HFFc6 (cell line): ENCODE measurements at regions not wholly inside any gene's neighbourhood (a gene's known extent, or its start where the extent isn't known, plus 50 kb on each side); places are given as distances from the start of the nearest gene placed in this dataset.

Experiments
- DNase-seq: peaks from one replicate; pipeline ENCODE4 v3.0.0-alpha.2; 2018
- H3K27ac Mint-ChIP-seq: 2 replicates; pipeline ENCODE4 v1.8.0; 2020; ENCODE audit warnings: mild to moderate bottlenecking, mixed read lengths
- H3K27me3 Mint-ChIP-seq: 2 replicates; pipeline ENCODE4 v1.8.0; 2021; ENCODE audit warnings: mild to moderate bottlenecking, moderate library complexity, mixed read lengths; ENCODE audit not compliant: insufficient read depth
- H3K36me3 Mint-ChIP-seq: 2 replicates; pipeline ENCODE4 v1.8.0; 2021; ENCODE audit warnings: low read depth, mixed read lengths
- H3K4me1 Mint-ChIP-seq: 2 replicates; pipeline ENCODE4 v1.8.0; 2020; ENCODE audit warnings: low read depth, mixed read lengths
- H3K4me3 Mint-ChIP-seq: 2 replicates; pipeline ENCODE4 v1.8.0; 2020; ENCODE audit warnings: mild to moderate bottlenecking, moderate library complexity, mixed read lengths
- H3K9me3 Mint-ChIP-seq: 2 replicates; pipeline ENCODE4 v1.8.0; 2020; ENCODE audit warnings: mild to moderate bottlenecking, mixed read lengths
- CTCF ChIP-seq: fragments of 200-600 bp; sonication (generic); IDR thresholded peaks from 2 replicates; pipeline ENCODE4 v1.5.0; 2021; ENCODE audit warnings: antibody characterized with exemption, mild to moderate bottlenecking

DNA sequence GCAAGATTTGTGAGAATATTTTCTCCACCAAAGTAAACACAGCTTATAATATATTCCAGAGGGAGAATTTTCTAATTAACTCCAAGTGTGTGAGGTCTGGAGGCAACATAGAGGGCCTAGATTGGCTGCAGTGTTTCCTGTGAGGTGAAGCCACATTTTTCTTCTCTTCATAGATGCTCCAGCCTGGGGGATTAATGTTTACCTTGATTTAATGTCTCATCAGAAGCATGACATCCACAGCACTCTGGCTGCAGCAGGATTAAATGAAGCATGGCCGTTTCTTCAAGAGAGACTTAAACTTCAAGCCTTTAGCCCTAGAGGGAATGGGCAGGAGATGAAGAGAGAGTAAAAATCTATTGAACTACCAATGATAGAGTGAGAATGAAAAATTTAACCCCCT lies 137.9 kb upstream of the ZBTB20 start:
- Mint-ChIP-seq H3K27ac (no peak overlapping the region), H3K27me3 (no peaks in the 10 kb centered on the region; the same call in 1 of the 2 replicates), H3K4me1 (peaks cover 5% of the 10 kb centered on the region; the same call in 1 of the 2 replicates), H3K4me3 (no peak overlapping the region), H3K9me3 (no peaks in the 10 kb centered on the region), H3K36me3 (no peaks in the 10 kb centered on the region)
- no peak for TF ChIP-seq CTCF
- DNase-seq = no peak

DNA sequence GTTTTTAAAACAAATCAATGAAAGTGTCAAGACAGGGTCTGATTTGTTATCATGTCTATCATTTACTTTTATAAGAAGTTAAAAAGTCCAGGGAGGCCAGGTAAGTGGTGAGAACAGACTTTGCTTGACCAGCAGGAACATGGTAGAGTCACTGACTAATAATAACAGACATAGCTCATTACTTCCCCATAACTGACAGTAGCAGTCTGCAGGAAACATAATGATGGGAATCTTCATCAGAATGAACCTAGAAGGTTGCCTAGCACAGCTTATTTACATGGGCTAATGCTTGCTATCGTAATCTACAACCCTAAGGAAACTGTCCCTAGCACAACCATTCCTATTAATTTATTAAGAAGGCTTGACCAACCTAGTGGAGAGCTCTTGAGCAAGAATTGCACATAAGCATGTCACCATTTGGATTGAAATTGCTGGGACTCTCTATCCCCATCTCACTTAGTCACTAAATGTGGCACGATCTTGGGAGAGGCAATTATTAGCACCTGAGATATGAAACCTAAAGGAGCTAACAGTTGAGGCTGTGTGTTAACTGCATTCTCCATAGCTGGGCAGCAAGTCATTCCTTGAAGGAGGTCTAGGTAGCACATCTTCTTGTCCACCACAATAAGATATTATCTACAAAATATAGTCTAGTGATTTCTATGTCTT lies 139.6 kb upstream of the ZBTB20 start:
- Mint-ChIP-seq H3K27ac (no peak overlapping the region), H3K9me3 (no peaks in the 10 kb centered on the region), H3K36me3 (no peaks in the 10 kb centered on the region), H3K27me3 (no peaks in the 10 kb centered on the region; the same call in 1 of the 2 replicates), H3K4me1 (no peaks in the 10 kb centered on the region), H3K4me3 (no peak overlapping the region)
- no peak for TF ChIP-seq CTCF
- DNase-seq = no peak

DNA sequence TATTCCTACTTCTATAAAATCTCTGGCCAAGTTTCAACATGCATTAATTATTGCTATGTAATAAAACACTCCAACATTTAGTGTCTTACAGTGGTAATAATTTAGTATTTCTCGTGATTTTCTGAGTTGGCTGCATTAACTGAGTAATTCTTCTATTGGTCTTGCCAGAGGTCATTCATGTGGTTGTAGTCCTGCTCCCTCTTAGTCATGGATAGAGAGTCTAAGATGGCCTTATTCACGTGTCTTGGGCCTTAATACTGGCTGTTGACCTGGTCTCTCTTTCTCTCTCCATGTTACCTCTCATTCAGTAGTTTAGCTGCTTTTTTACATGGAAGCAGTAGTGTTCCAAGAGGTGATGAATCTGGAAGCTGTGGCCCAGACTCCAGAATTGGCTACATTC lies 140.1 kb upstream of the ZBTB20 start:
- Mint-ChIP-seq H3K27me3 (no peaks in the 10 kb centered on the region; the same call in 1 of the 2 replicates), H3K27ac (no peak overlapping the region), H3K4me1 (no peaks in the 10 kb centered on the region), H3K9me3 (no peaks in the 10 kb centered on the region), H3K36me3 (no peaks in the 10 kb centered on the region), H3K4me3 (no peak overlapping the region)
- no peak for TF ChIP-seq CTCF
- DNase-seq = no peak

DNA sequence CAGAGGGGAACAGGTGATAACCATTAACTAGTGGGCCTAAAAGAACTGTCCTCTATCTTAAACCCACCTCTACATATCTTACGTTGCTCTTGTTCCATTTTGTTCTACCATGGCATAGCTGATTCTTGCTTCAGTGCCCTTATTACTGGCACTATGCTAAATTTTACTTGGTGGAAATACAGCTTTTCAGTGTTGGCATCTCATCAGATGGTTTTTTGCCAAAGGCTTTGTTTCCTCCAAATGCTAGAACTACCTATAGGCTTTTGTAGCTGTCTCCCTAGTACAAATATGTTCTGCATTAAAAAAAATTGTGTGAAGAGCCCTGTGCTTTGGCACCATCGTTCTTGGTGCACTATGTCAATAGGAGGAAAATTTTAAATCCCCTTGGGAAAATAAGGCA lies 145.0 kb upstream of the ZBTB20 start:
- Mint-ChIP-seq H3K9me3 (no peaks in the 10 kb centered on the region), H3K36me3 (no peaks in the 10 kb centered on the region), H3K27me3 (peaks cover 2% of the 10 kb centered on the region; the same call in 1 of the 2 replicates), H3K4me1 (no peaks in the 10 kb centered on the region), H3K4me3 (no peak overlapping the region), H3K27ac (no peak overlapping the region)
- no peak for DNase-seq
- TF ChIP-seq CTCF = no peak

- no peak for DNase-seq
- no peak for TF ChIP-seq CTCF
- no peaks in the 10 kb centered on the region for H3K36me3 Mint-ChIP-seq
These were observed 145.6 kb upstream of the ZBTB20 start for GRCh38 chr3:115292677-115293165.

More at GRCh38 chr3:115292677-115293165, 145.6 kb upstream of the ZBTB20 start:
- no peaks in the 10 kb centered on the region for H3K4me1 Mint-ChIP-seq
- H3K9me3 Mint-ChIP-seq = no peaks in the 10 kb centered on the region
- H3K27me3 Mint-ChIP-seq = peaks cover 2% of the 10 kb centered on the region; the same call in 1 of the 2 replicates
- no peak overlapping the region for H3K27ac Mint-ChIP-seq
- H3K4me3 Mint-ChIP-seq = no peak overlapping the region
